PC-3 (cell line): ENCODE measurements at regions not wholly inside any gene's neighbourhood (a gene's known extent, or its start where the extent isn't known, plus 50 kb on each side); places are given as distances from the start of the nearest gene placed in this dataset.

Experiments used
- ATAC-seq: fragments of 200-7000 bp; cut with Tn5 transposase; 2 replicates; pipeline ENCODE4 v1.9.1; 2020; ENCODE audit warnings: mild to moderate bottlenecking, moderate library complexity
- BruUV-seq: library from RNA; stranded (reverse); fragments of 400-500 nt; replicated peaks from 2 replicates; lab custom pipeline; 2021; lab: Mats Ljungman, UMichigan
- CTCF ChIA-PET: fragments of 300-600 bp; sonication (Branson Sonifier 250); formaldehyde crosslinking; loops from one replicate; lab custom pipeline; 2022; ENCODE audit warnings: antibody characterized with exemption; lab: Charles Lee
- POLR2A ChIA-PET: fragments of 300-600 bp; sonication (Branson Sonifier 250); formaldehyde crosslinking; loops from one replicate; lab custom pipeline; 2022; ENCODE audit warnings: antibody characterized with exemption; ENCODE audit not compliant: unreplicated experiment; lab: Charles Lee
- DNase-seq: peaks from one replicate; pipeline ENCODE4 v3.0.0-alpha.2; 2015
- H2AFZ ChIP-seq: fragments of 300-600 bp; sonication (generic); 2 replicates; pipeline ENCODE4 v1.6.0; 2016; ENCODE audit warnings: antibody characterized with exemption, low read length
- H3F3A ChIP-seq: fragments of 300-600 bp; sonication (generic); one replicate; pipeline ENCODE4 v1.6.0; 2017; ENCODE audit warnings: antibody characterized with exemption, low read length, control low read depth, mild to moderate bottlenecking; ENCODE audit not compliant: unreplicated experiment
- H3K27ac ChIP-seq: fragments of 300-600 bp; sonication (generic); 2 replicates; pipeline ENCODE4 v1.5.1; 2016; ENCODE audit warnings: mild to moderate bottlenecking, low read length
- H3K27me3 ChIP-seq: fragments of 300-600 bp; sonication (generic); 2 replicates; pipeline ENCODE4 v1.6.1; 2016; ENCODE audit warnings: low read length, mixed read lengths
- H3K36me3 ChIP-seq: fragments of 300-600 bp; sonication (generic); 2 replicates; pipeline ENCODE4 v1.6.1; 2016; ENCODE audit warnings: low read depth, mixed run types, low read length, mixed read lengths
- H3K4me1 ChIP-seq: fragments of 300-600 bp; sonication (generic); 2 replicates; pipeline ENCODE4 v1.5.1; 2016; ENCODE audit warnings: low read length; ENCODE audit not compliant: insufficient read depth
- H3K4me2 ChIP-seq: fragments of 300-600 bp; sonication (generic); 2 replicates; pipeline ENCODE4 v1.6.0; 2016; ENCODE audit warnings: low read length
- H3K4me3 ChIP-seq: fragments of 300-600 bp; sonication (generic); 2 replicates; pipeline ENCODE4 v1.5.1; 2016; ENCODE audit warnings: mild to moderate bottlenecking, low read length, mixed read lengths
- H3K79me2 ChIP-seq: fragments of 300-600 bp; sonication (generic); 2 replicates; pipeline ENCODE4 v1.6.1; 2017; ENCODE audit warnings: low read length, mixed read lengths
- H3K9ac ChIP-seq: fragments of 300-600 bp; sonication (generic); 2 replicates; pipeline ENCODE4 v1.6.0; 2016; ENCODE audit warnings: mild to moderate bottlenecking, low read length
- H3K9me2 ChIP-seq: fragments of 300-600 bp; sonication (generic); replicated peaks from 2 replicates; pipeline ENCODE4 v1.6.1; 2016; ENCODE audit warnings: mixed run types, low read length, mixed read lengths
- H3K9me3 ChIP-seq: fragments of 300-600 bp; sonication (generic); 2 replicates; pipeline ENCODE4 v1.6.1; 2016; ENCODE audit warnings: low read length, mixed read lengths
- H4K20me1 ChIP-seq: fragments of 300-600 bp; sonication (generic); 2 replicates; pipeline ENCODE4 v1.6.1; 2016; ENCODE audit warnings: low read length, mixed read lengths
- CTCF ChIP-seq: fragments of 300-600 bp; sonication (generic); conservative IDR thresholded peaks from 2 replicates; pipeline ENCODE4 v1.5.1; 2017; ENCODE audit warnings: antibody characterized with exemption, low read depth, mild to moderate bottlenecking, low read length
- EZH2 ChIP-seq: fragments of 300-600 bp; sonication (generic); IDR thresholded peaks from one replicate; pipeline ENCODE4 v1.6.1; 2017; ENCODE audit warnings: antibody characterized with exemption, mild to moderate bottlenecking, low read length; ENCODE audit not compliant: unreplicated experiment
- EZH2phosphoT487 ChIP-seq: fragments of 300-600 bp; sonication (generic); IDR thresholded peaks from 2 replicates; pipeline ENCODE4 v1.6.1; 2018; ENCODE audit warnings: mild to moderate bottlenecking, antibody characterized with exemption, low read length, borderline replicate concordance
- intact Hi-C: fragments of 100-400 bp; cut with micrococcal nuclease; formaldehyde crosslinking; loops from 2 replicates; pipeline ENCODE4 v1.9.0; 2023

- no peak overlapping the region for H3K4me2 ChIP-seq
- H3K79me2 ChIP-seq: no peaks in the 10 kb centered on the region
- POLR2A ChIA-PET: no interaction called here
- no peak for ATAC-seq
- H3K9me3 ChIP-seq: no peaks in the 10 kb centered on the region
- H2AFZ ChIP-seq: no peak overlapping the region
- H3K9ac ChIP-seq: no peak overlapping the region
- no TSS peak for BruUV-seq
- no peaks in the 10 kb centered on the region for H3K9me2 ChIP-seq
- intact Hi-C loops: no loop called here
- no peak overlapping the region for H3K4me3 ChIP-seq
- no peak overlapping the region for H3K27ac ChIP-seq
- peaks cover 9% of the 10 kb centered on the region for H3K4me1 ChIP-seq
- H3K36me3 ChIP-seq: no peaks in the 10 kb centered on the region
- DNase-seq: no peak
- CTCF ChIA-PET: no interaction called here
- TF ChIP-seq CTCF (no peak), EZH2 (no peak), EZH2phosphoT487 (no peak)
- no peaks in the 10 kb centered on the region for H3K27me3 ChIP-seq
- H4K20me1 ChIP-seq: no peaks in the 10 kb centered on the region
- H3F3A ChIP-seq: no peaks in the 10 kb centered on the region
These were observed 146.7 kb downstream of the SEM1 start for GRCh38 chr7:96562966-96563365.

GRCh38 chr7:96562458-96562857, 147.2 kb downstream of the SEM1 start:
- Histone ChIP-seq H2AFZ (no peak overlapping the region), H3K9me2 (no peaks in the 10 kb centered on the region), H3K27ac (no peak overlapping the region), H3K27me3 (no peaks in the 10 kb centered on the region), H3K79me2 (no peaks in the 10 kb centered on the region), H3K4me3 (no peak overlapping the region), H3F3A (no peaks in the 10 kb centered on the region), H3K9ac (no peak overlapping the region), H4K20me1 (no peaks in the 10 kb centered on the region), H3K4me2 (no peak overlapping the region), H3K9me3 (no peaks in the 10 kb centered on the region), H3K4me1 (peaks cover 9% of the 10 kb centered on the region), H3K36me3 (no peaks in the 10 kb centered on the region)
- POLR2A ChIA-PET: no interaction called here
- ATAC-seq (no peak), DNase-seq (no peak)
- intact Hi-C loops: no loop called here
- CTCF ChIA-PET: no interaction called here
- TF ChIP-seq CTCF (no peak), EZH2 (no peak), EZH2phosphoT487 (no peak)
- BruUV-seq: no TSS peak

- intact Hi-C loops: no loop called here
- Histone ChIP-seq H3K9me2 (no peaks in the 10 kb centered on the region), H4K20me1 (no peaks in the 10 kb centered on the region), H3K9me3 (no peaks in the 10 kb centered on the region), H3K9ac (no peak overlapping the region), H3K79me2 (no peaks in the 10 kb centered on the region), H3K4me1 (peaks cover 9% of the 10 kb centered on the region), H3K27me3 (no peaks in the 10 kb centered on the region), H2AFZ (no peak overlapping the region), H3F3A (no peaks in the 10 kb centered on the region), H3K36me3 (no peaks in the 10 kb centered on the region), H3K4me3 (no peak overlapping the region), H3K4me2 (no peak overlapping the region), H3K27ac (no peak overlapping the region)
- TF ChIP-seq CTCF: no peak
- TF ChIP-seq EZH2phosphoT487: no peak
- TF ChIP-seq EZH2: no peak
- ChIA-PET POLR2A (no interaction called here), CTCF (no interaction called here)
- BruUV-seq: no TSS peak
- no peak for DNase-seq
- ATAC-seq: no peak
These were observed 147.8 kb downstream of the SEM1 start for GRCh38 chr7:96561892-96562291.
